HG03045 (cell line): ENCODE measurements at regions not wholly inside any gene's neighbourhood (a gene's known extent, or its start where the extent isn't known, plus 50 kb on each side); places are given as distances from the start of the nearest gene placed in this dataset.

ENCODE experiments used
- ATAC-seq: cut with Tn5 transposase; IDR thresholded peaks from one replicate; pipeline ENCODE4 v1.9.1; 2021; ENCODE audit warnings: mild to moderate bottlenecking, moderate library complexity; ENCODE audit not compliant: unreplicated experiment

- ATAC-seq: no peak
Observed at GRCh38 chr7:18305866-18306265, 189.7 kb upstream of the HDAC9 start.

DNA sequence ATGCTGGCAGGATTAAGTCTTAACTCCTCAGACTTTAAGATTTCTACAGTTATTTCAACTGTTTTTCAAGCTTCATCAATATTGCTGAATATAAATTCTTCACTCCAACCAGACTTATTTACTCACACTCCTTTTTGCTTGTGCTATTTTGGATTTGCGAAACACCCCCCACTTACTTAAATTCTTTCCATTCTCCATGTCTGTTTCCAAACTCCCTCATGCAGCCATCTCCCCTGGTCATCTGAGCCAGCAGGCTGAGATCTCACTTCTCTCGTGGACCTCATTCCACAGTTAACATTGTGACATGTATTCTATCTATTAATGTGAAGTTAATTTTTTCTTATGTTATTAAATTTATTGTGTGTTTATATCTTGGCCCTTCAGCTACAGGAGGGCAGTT, 188.9 kb upstream of the HDAC9 start:
- no peak for ATAC-seq

GRCh38 chr7:18308938-18309337, 186.6 kb upstream of the HDAC9 start:
- no peak for ATAC-seq

DNA sequence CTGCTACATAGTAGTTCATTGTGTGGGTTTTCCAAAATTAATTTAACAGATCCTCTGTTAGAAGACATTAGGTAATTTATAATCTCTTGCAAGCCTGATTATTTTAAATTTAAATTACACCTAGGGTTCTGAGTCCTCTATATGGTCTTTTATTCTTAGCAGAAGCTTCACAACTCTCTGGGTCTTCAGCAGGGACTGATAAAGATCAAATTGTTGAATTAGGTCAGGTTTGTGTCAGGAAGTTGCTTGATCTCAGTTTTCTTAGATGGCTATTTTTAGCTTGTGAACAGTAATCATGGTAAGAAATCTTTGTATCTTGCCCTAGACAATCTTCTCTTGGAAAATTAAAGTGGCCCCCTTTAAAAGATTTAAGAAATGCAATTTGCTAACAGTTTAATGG, 183.1 kb upstream of the HDAC9 start:
- ATAC-seq: no peak

DNA sequence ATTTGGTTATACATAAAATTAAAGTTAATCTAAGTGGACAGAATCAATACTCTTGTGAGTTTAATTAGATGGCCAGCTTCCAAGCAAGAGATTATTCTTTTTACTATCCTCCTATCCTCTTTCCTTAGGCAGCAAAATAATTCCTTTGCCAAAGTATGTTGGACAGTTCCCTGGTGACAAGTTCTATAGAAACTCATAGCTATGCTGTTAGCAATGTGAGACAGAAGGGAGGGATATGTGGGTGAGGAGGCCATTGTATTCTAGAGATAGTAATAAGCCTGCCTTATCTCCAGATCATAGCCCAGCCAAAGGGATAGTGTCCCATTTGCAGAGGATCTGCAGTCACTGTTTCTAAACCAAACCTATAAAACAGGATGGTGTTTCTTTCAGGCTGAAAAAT, 181.6 kb upstream of the HDAC9 start:
- no peak for ATAC-seq

DNA sequence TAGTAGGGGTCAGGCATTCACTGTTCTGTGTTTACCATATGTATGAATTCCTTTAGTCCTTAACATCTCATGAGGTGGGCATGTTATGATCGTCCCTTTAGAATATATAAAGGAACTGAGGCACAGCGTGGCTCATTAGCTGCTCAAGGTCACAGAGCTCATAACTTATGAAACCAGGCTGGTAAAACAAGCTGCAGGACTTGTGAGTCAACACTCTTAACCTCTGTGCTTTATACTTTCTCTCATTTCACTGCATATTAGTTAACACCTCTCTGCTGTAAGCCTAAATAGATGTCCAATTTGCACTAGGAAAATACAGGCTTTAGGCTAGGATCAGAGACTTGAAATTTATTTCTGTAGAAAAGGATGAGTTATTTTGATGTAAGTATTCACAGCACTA, 180.3 kb upstream of the HDAC9 start:
- ATAC-seq: no peak

- no peak for ATAC-seq
Observed at GRCh38 chr7:18317941-18318340, 177.6 kb upstream of the HDAC9 start.

DNA sequence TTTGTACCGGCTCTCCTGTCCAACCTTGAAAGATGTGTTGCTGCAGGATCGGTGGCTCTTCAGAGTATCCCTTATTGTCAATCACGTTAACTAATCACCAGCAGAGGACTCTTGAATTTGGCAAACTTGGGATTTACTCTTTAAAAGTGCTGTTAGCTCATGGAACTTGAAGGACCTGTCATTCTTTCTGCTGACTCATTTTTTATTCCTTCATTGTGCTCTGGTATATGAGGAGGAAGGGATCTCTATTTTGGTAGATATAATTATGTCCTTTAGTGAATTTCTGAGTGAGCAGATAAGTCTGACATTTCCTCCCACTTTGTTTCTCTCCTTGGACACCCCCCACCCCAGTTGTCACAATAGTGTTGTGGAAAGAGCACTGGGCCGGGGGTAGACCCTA, 175.1 kb upstream of the HDAC9 start:
- ATAC-seq: no peak

GRCh38 chr7:18320971-18321567, 174.5 kb upstream of the HDAC9 start:
- ATAC-seq: peak; percentile 61

- no peak for ATAC-seq
Observed at GRCh38 chr7:18330548-18330947, 165.0 kb upstream of the HDAC9 start.

- no peak for ATAC-seq
Observed at GRCh38 chr7:18336626-18337025, 158.9 kb upstream of the HDAC9 start.

GRCh38 chr7:18337048-18337809, 158.3 kb upstream of the HDAC9 start:
- no peak for ATAC-seq

- ATAC-seq: no peak
Observed at GRCh38 chr7:18338910-18339523, 156.5 kb upstream of the HDAC9 start.

DNA sequence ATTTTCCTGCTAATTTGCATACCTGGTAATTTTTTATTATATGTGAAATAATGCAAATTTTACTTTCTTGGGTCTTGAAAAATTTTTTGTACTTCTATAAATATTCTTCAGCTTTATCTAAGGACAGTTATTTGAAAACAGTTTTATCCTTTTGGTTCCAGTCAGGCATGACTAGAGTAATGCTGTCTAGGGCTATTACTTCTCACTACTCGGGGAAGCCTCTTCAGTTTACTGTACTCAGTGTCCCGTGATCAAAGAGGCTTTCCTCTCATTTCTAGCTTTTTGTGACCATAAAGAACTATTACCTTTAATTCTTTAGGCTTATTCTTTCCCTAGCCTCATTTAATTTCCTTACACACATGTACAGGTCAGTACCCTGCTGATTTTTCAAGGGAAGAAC, 153.8 kb upstream of the HDAC9 start:
- ATAC-seq: no peak

DNA sequence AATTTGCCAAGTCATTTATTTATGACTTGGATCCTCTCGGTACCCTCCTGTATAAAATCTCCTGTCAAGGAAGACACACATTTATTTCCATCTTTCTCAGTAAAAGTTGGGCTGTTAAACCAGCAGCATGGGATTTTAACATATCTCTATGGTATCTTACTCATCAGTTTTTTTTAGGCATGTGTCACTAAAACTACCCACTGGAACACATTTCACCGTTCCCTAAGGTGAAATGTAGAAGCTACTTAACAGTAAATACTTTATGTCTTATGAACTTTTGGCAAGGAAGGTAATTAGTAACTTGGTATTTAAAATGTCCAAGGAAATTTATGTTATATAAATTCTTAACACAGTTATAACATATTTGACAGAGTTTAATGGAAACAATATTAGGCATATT, 152.5 kb upstream of the HDAC9 start:
- ATAC-seq: no peak

- no peak for ATAC-seq
Observed at GRCh38 chr7:18344536-18344935, 151.0 kb upstream of the HDAC9 start.

DNA sequence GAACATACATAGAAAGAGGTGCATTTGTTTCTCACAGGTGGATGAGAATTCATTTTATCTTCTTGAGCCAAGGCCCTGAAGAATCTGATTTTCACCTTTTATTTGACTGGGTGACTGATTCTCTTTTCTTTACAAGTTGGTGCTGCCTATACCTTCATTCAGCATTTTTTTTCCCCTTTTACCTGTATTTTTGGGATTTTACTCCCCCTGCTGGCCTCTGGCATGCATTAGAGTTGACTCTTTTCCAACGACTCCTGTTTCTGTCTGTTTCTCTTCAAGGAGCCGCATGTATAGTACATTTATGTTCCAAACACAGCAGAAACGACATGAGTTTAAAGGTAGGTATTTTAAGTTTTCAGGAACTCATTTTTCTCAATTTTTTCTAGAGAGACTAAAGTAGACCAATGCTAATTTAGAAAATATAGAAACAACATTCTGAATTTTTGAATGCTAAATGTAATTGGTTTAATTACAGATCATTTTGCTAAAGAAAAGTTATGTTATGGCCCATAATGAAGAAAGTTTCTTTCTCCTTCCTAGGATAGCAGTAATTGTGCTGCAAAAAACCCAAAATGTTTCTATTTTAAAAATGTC, 149.8 kb upstream of the HDAC9 start:
- no peak for ATAC-seq

DNA sequence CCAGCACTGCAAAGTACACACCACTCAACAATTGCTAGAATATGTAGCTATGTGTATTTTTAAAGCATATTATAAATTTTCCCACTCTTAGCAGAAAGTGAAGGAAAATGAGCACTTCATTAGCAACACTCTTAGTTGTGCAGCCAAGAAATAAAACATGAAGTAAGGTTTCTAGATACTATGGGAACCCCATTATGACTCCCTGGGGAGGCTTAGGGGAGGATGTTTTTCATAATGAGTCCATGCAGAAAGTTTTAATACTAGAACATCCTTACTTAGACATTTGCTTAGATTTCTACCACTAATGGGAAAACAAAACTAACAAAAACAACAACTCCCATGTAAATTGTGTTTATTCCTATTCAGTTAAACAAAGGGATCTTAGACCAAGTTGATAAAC, 148.4 kb upstream of the HDAC9 start:
- no peak for ATAC-seq

DNA sequence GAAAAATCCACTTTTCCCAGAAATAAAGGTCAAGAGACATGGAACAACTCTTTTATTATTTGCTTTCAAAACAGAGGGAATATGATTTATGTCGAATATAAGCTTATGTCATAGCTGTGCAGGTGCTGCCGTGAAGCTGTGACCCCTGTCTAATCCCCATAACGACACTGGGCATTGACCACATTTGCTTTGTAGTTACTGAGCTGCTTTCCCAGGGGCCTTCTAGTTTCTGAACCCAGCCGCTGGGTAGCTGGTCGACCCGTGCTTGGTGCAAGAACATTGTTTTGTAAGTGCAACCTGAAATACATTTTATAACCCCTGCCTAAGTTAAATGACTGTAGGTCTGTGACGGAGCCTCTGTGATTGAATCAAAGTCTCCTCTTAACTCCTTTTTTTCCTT, 144.9 kb upstream of the HDAC9 start:
- ATAC-seq: no peak

- ATAC-seq: peak; percentile 67
Observed at GRCh38 chr7:18352339-18353255, 143.0 kb upstream of the HDAC9 start.

DNA sequence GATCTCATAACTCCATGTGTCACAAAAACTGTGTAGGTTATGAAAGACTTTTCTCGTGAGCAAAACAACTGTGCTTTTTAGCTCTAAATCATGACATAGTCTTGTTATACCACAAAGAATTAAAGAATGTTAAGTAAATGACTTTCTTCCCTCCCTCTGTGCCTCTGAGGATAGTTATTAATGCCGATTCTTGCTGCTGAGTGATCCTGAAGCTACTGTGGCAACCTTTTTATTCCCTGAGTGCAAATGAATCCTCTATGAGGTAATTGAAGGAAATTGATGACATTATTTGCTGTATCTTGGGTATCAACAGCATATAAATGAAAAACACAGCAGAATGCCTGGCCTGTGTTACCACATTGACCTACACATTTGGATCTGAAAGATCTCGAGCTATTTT, 142.2 kb upstream of the HDAC9 start:
- no peak for ATAC-seq
